Thyroid gland (tissue), 4 donors: ENCODE measurements at regions not wholly inside any gene's neighbourhood (a gene's known extent, or its start where the extent isn't known, plus 50 kb on each side); places are given as distances from the start of the nearest gene placed in this dataset.

Experiments
- DNase-seq, 2 donors: peaks; one replicate each; pipeline ENCODE4 v3.0.0-alpha.2; 2019
- H3K27ac ChIP-seq, 3 donors: fragments of 200-600 bp; sonication (generic); 1 replicate in 2 of 3; 2 replicates in 1 of 3; pipeline ENCODE4 v1.5.1; 2016 to 2019; ENCODE audit warnings: mild to moderate bottlenecking in 1 of 3, moderate library complexity in 1 of 3
- H3K27me3 ChIP-seq: fragments of 200-600 bp; sonication (generic); one replicate; pipeline ENCODE4 v1.5.1; 2019
- H3K36me3 ChIP-seq, 2 donors: fragments of 200-600 bp; sonication (generic); one replicate each; pipeline ENCODE4 v1.5.1; 2016 to 2019
- H3K4me1 ChIP-seq, 2 donors: fragments of 200-600 bp; sonication (generic); one replicate each; pipeline ENCODE4 v1.5.1; 2017 to 2019
- H3K4me3 ChIP-seq, 3 donors: fragments of 200-600 bp; sonication (generic); replicated peaks in 1 of 3; 1 replicate in 2 of 3; 2 replicates in 1 of 3; pipeline ENCODE4 v1.5.1; 2016; ENCODE audit warnings: mild to moderate bottlenecking in 1 of 3
- H3K9me3 ChIP-seq: fragments of 200-600 bp; sonication (generic); one replicate; pipeline ENCODE4 v1.5.1; 2017
- CTCF ChIP-seq, 6 experiments: fragments of 200-600 bp in 3 of 6; fragments of 450-650 bp in 3 of 6; sonication (generic) in 3 of 6; IDR thresholded peaks; one replicate each; pipeline ENCODE4 v1.5.1; 2016 to 2019; ENCODE audit warnings: antibody characterized with exemption in 6 of 6, mild to moderate bottlenecking in 2 of 6, inconsistent platforms in 1 of 6, moderate library complexity in 1 of 6
- POLR2A ChIP-seq, 2 donors: fragments of 450-650 bp; IDR thresholded peaks; one replicate each; pipeline ENCODE4 v1.6.1; 2017; ENCODE audit warnings: antibody characterized with exemption in 2 of 2, mild to moderate bottlenecking in 2 of 2, moderate library complexity in 1 of 2
- WGBS, 2 donors: methylation state at CpG; one replicate each; pipeline ENCODE4 v1.1.5; 2017; 5-methylcytosine and 5-hydroxymethylcytosine counted together
- intact Hi-C: fragments of 100-400 bp; cut with DNase I; formaldehyde crosslinking; loops from one replicate; pipeline ENCODE4 v1.15.1; 2023

- WGBS, 2 donors = 64 to 75% methylated on average over 13 of the region's 13 CpGs
- Histone ChIP-seq H3K4me3 (no peak overlapping the region), H3K4me1 (no peaks in the 10 kb centered on the region), H3K27me3 (no peaks in the 10 kb centered on the region), H3K27ac (no peak overlapping the region), H3K9me3 (no peaks in the 10 kb centered on the region), H3K36me3 (no peaks in the 10 kb centered on the region)
- TF ChIP-seq CTCF (IDR thresholded peaks at IDR 0.05) (no peak), POLR2A (IDR thresholded peaks at IDR 0.05) (no peak)
- intact Hi-C loops = no loop called here
- no peak for DNase-seq
Observed at GRCh38 chr2:64288321-64289193, 144.3 kb upstream of the PELI1 start.

- no peak for DNase-seq
- TF ChIP-seq CTCF (IDR thresholded peaks at IDR 0.05) (no peak), POLR2A (IDR thresholded peaks at IDR 0.05) (no peak)
- H3K4me3 ChIP-seq = no peak overlapping the region
- no peaks in the 10 kb centered on the region for H3K4me1 ChIP-seq
- intact Hi-C loops = no loop called here
- no peaks in the 10 kb centered on the region for H3K36me3 ChIP-seq
- no peaks in the 10 kb centered on the region for H3K9me3 ChIP-seq
- H3K27ac ChIP-seq = no peak overlapping the region
- no peaks in the 10 kb centered on the region for H3K27me3 ChIP-seq
- 78 to 79% methylated on average over 5 of the region's 5 CpGs for WGBS, 2 donors
Observed at GRCh38 chr2:64289251-64289650, 145.0 kb upstream of the PELI1 start.

- no peaks in the 10 kb centered on the region for H3K9me3 ChIP-seq
Observed at GRCh38 chr2:64289737-64290136, 145.5 kb upstream of the PELI1 start.

GRCh38 chr2:64291181-64291580 is 147.0 kb upstream of the PELI1 start:
- Histone ChIP-seq H3K36me3 (no peaks in the 10 kb centered on the region), H3K27me3 (no peaks in the 10 kb centered on the region), H3K4me3 (no peak overlapping the region), H3K9me3 (no peaks in the 10 kb centered on the region), H3K27ac (no peak overlapping the region), H3K4me1 (no peaks in the 10 kb centered on the region)
- TF ChIP-seq POLR2A (IDR thresholded peaks at IDR 0.05) (no peak), CTCF (IDR thresholded peaks at IDR 0.05) (no peak)
- WGBS, 2 donors = 91 to 100% methylated on average over 1 of the region's 1 CpG
- intact Hi-C loops = no loop called here
- no peak for DNase-seq

More at GRCh38 chr2:64289737-64290136, 145.5 kb upstream of the PELI1 start:
- no peak overlapping the region for H3K4me3 ChIP-seq
- no peak overlapping the region for H3K27ac ChIP-seq
- no peaks in the 10 kb centered on the region for H3K4me1 ChIP-seq
- no peaks in the 10 kb centered on the region for H3K27me3 ChIP-seq
- DNase-seq = no peak
- H3K36me3 ChIP-seq = no peaks in the 10 kb centered on the region
- 94 to 97% methylated on average over 1 of the region's 1 CpG for WGBS, 2 donors
- intact Hi-C loops = no loop called here
- TF ChIP-seq POLR2A (IDR thresholded peaks at IDR 0.05) (no peak), CTCF (IDR thresholded peaks at IDR 0.05) (no peak)

- intact Hi-C loops = no loop called here
- Histone ChIP-seq H3K36me3 (no peaks in the 10 kb centered on the region), H3K27me3 (no peaks in the 10 kb centered on the region), H3K9me3 (no peaks in the 10 kb centered on the region), H3K27ac (no peak overlapping the region), H3K4me3 (no peak overlapping the region), H3K4me1 (no peaks in the 10 kb centered on the region)
- TF ChIP-seq POLR2A (IDR thresholded peaks at IDR 0.05) = no peak
- no peak for TF ChIP-seq CTCF (IDR thresholded peaks at IDR 0.05)
- WGBS, 2 donors = 77 to 78% methylated on average over 5 of the region's 5 CpGs
- DNase-seq = no peak
Observed at GRCh38 chr2:64295326-64296139, 151.3 kb upstream of the PELI1 start.
